Stomach (tissue), 8 donors: ENCODE measurements at regions not wholly inside any gene's neighbourhood (a gene's known extent, or its start where the extent isn't known, plus 50 kb on each side); places are given as distances from the start of the nearest gene placed in this dataset.
A peak's percentile ranks its signal among the peaks of the same experiment; 100 is the strongest.

Source experiments
- DNase-seq, 2 donors: peaks; one replicate each; pipeline versions ENCODE4 v3.0.0 to v3.0.0-alpha.2; 2013 to 2019
- H3K27ac ChIP-seq, 5 donors: fragments of 200-600 bp in 4 of 5; sonication (generic) in 4 of 5; one replicate each; pipeline ENCODE4 v1.5.1; 2013 to 2019; ENCODE audit warnings: mild to moderate bottlenecking in 1 of 5, moderate library complexity in 1 of 5
- H3K27me3 ChIP-seq, 3 donors: fragments of 200-600 bp; sonication (generic); one replicate each; pipeline ENCODE4 v1.5.1; 2017 to 2019; ENCODE audit warnings: mixed run types in 1 of 3
- H3K36me3 ChIP-seq, 4 donors: fragments of 200-600 bp; sonication (generic); 1 replicate in 3 of 4; 2 replicates in 1 of 4; pipeline ENCODE4 v1.5.1; 2016 to 2019
- H3K4me1 ChIP-seq, 4 donors: fragments of 200-600 bp; sonication (generic); one replicate each; pipeline ENCODE4 v1.5.1; 2016 to 2019
- H3K4me3 ChIP-seq, 4 donors: fragments of 200-600 bp; sonication (generic) in 3 of 4; one replicate each; pipeline ENCODE4 v1.5.1; 2016 to 2019; ENCODE audit warnings: mild to moderate bottlenecking in 1 of 4
- H3K9me3 ChIP-seq, 4 donors: fragments of 200-600 bp; sonication (generic); one replicate each; pipeline ENCODE4 v1.5.1; 2016 to 2019
- EP300 ChIP-seq: sonication (generic); formaldehyde crosslinking; IDR thresholded peaks from one replicate; pipeline ENCODE4 v1.6.1; 2017; ENCODE audit warnings: antibody characterized with exemption
- POLR2A ChIP-seq, 4 donors: fragments of 450-650 bp; IDR thresholded peaks; one replicate each; pipeline ENCODE4 v1.6.1; 2016; ENCODE audit warnings: antibody characterized with exemption in 4 of 4, control low read depth in 2 of 4, mild to moderate bottlenecking in 1 of 4, moderate library complexity in 1 of 4
- POLR2AphosphoS5 ChIP-seq, 3 donors: sonication (generic); formaldehyde crosslinking; IDR thresholded peaks; one replicate each; pipeline ENCODE4 v1.6.1; 2016; ENCODE audit warnings: antibody characterized with exemption in 3 of 3
- WGBS, 5 donors: extraction: QIAGEN DNeasy Blood & Tissue Kit in 3 of 5; methylation state at CpG; one replicate each; pipeline versions ENCODE4 v1.1.5 to v1.1.7; 2013 to 2018; 5-methylcytosine and 5-hydroxymethylcytosine counted together
- intact Hi-C: fragments of 100-400 bp; cut with DNase I; formaldehyde crosslinking; loops from one replicate; pipeline ENCODE4 v1.15.1; 2023; ENCODE audit warnings: low total_unique reads
- TF ChIP-seq, protein P1 (sequence below), 7 experiments: fragments of 450-650 bp in 4 of 7; fragments of 200-600 bp in 3 of 7; sonication (generic) in 3 of 7; IDR thresholded peaks; one replicate each; pipeline ENCODE4 v1.5.1; 2016 to 2019; ENCODE audit warnings: antibody characterized with exemption in 7 of 7, control low read depth in 2 of 7, mild to moderate bottlenecking in 1 of 7
- donor health status: healthy with polysubstance abuse.
- donor health status: Bipolar disorder and iron deficiency.
- donor health status: healthy.

DNA sequence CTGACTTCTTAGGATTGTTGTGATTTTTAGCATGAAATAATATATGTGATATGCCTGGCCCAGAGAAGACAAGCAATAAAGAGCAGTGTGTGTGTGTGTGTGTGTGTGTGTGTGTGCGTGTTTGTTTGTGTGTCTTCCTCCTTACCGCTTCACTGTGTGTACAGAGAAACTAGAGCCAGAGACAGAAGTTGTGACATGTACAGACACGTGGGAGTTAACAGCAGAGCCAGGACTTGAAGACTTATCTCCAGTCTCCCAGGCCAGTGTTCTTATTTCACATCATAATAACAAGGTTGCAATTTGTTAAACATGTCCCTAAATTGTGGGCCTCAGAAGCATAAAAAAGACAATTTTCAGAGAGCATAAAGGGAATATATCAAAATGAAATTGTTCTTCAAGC, 192.0 kb upstream of the JUN start:
- no peak for DNase-seq
- 58 to 77% (median 70%) methylated on average over 3 of the region's 3 CpGs for WGBS, 5 donors
- peak overlapping the region; percentile 41 to 75 (median 50) for H3K27ac ChIP-seq
- no peak for TF ChIP-seq POLR2A (IDR thresholded peaks at IDR 0.05)
- TF ChIP-seq POLR2AphosphoS5 (IDR thresholded peaks at IDR 0.05), result no peak
- TF ChIP-seq, protein P1, sequence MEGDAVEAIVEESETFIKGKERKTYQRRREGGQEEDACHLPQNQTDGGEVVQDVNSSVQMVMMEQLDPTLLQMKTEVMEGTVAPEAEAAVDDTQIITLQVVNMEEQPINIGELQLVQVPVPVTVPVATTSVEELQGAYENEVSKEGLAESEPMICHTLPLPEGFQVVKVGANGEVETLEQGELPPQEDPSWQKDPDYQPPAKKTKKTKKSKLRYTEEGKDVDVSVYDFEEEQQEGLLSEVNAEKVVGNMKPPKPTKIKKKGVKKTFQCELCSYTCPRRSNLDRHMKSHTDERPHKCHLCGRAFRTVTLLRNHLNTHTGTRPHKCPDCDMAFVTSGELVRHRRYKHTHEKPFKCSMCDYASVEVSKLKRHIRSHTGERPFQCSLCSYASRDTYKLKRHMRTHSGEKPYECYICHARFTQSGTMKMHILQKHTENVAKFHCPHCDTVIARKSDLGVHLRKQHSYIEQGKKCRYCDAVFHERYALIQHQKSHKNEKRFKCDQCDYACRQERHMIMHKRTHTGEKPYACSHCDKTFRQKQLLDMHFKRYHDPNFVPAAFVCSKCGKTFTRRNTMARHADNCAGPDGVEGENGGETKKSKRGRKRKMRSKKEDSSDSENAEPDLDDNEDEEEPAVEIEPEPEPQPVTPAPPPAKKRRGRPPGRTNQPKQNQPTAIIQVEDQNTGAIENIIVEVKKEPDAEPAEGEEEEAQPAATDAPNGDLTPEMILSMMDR (IDR thresholded peaks at IDR 0.05), result no peak
- TF ChIP-seq EP300, result no peak
- no peaks in the 10 kb centered on the region for H3K27me3 ChIP-seq
- H3K36me3 ChIP-seq, result no peaks in the 10 kb centered on the region
- H3K4me3 ChIP-seq, result no peak overlapping the region
- intact Hi-C loops, result no loop called here
- peaks cover 10 to 32% (median 21%) of the 10 kb centered on the region in 4 donors for H3K4me1 ChIP-seq
- H3K9me3 ChIP-seq, result no peaks in the 10 kb centered on the region

DNA sequence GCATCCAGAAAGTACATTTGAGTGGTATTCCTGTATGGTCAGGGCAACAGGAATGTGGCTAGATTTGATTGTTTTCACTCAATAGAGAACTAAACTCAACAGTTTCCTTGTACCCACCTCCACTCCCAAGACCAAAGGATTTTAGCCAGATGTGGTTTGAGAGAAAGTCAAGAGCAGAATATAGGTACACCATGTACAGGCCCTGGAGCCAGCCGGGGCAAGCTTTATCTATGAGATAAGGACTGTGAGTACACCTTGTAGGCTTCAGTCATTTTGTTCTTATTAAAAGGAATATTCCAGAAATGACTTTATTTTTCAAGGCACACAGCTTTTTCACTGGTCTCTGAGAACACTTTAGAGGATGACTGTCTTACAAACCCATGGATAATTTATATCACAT, 192.4 kb upstream of the JUN start:
- intact Hi-C loops, result no loop called here
- Histone ChIP-seq H3K27ac (peak overlapping the region in 4 of 5 donors; percentile 41 to 66 (median 46)), H3K9me3 (no peaks in the 10 kb centered on the region), H3K4me3 (no peak overlapping the region), H3K4me1 (peaks cover 10 to 32% (median 21%) of the 10 kb centered on the region in 4 donors), H3K36me3 (no peaks in the 10 kb centered on the region), H3K27me3 (no peaks in the 10 kb centered on the region)
- 21 to 57% (median 50%) methylated on average over 1 of the region's 1 CpG for WGBS, 5 donors
- TF ChIP-seq POLR2A (IDR thresholded peaks at IDR 0.05), result no peak
- peak in 2 of 3 donors; percentile 44 to 50 for TF ChIP-seq POLR2AphosphoS5 (IDR thresholded peaks at IDR 0.05)
- TF ChIP-seq EP300, result no peak
- TF ChIP-seq, protein P1 (IDR thresholded peaks at IDR 0.05), result no peak
- peak in 1 of 2 donors; percentile 73 for DNase-seq

DNA sequence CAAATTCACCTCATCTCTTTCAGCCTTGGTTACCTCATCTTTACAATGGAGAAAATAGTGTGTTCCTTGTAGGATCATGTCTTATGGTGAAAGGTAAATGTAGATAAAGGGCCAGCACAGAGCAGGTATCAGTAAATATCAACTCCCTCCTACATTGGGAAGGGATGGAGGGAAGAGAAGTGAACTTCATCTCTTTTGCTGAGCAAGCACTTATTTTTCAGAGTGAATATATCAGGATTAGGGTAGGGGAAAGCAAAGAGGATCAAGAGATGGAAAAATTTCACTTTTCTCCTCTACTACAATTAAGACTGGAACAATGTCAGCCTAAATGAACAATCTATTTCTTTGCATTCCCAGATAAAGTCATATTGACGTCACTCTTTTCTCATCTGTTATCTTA, 193.8 kb upstream of the JUN start:
- DNase-seq, result no peak
- WGBS, 5 donors, result 48 to 83% (median 59%) methylated on average over 1 of the region's 1 CpG
- Histone ChIP-seq H3K27ac (peak overlapping the region in 2 of 5 donors; percentile 1 to 24), H3K27me3 (no peaks in the 10 kb centered on the region), H3K36me3 (no peaks in the 10 kb centered on the region), H3K4me1 (peaks cover 12 to 44% (median 24%) of the 10 kb centered on the region in 4 donors), H3K4me3 (no peak overlapping the region), H3K9me3 (no peaks in the 10 kb centered on the region)
- TF ChIP-seq EP300 (no peak), POLR2A (IDR thresholded peaks at IDR 0.05) (no peak), POLR2AphosphoS5 (IDR thresholded peaks at IDR 0.05) (no peak)
- TF ChIP-seq, protein P1 (IDR thresholded peaks at IDR 0.05), result no peak
- intact Hi-C loops, result no loop called here

DNA sequence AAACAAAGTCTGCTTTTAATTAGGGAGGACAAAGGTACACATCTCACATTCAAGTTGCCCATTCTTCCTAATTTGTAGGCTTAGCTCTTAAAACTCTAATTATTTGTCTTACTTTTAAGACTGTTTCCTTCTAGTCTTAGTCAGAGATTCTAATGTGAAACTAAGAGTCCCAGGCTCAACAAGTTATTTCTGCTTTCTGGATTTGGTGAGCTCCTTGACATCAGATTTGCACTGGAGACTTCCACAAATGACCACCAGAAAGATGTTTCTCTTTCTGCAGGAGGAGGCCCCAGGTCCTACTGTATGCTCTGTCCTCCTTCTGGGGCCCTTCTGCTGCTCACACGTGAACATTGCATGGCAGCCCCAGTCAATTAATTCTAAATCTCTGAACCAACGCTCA, 194.2 kb upstream of the JUN start:
- H3K27ac ChIP-seq, result peak overlapping the region in 1 of 5 donors; percentile 24
- WGBS, 5 donors, result 86 to 94% (median 93%) methylated on average over 2 of the region's 2 CpGs
- H3K4me1 ChIP-seq, result peaks cover 13 to 49% (median 29%) of the 10 kb centered on the region in 4 donors
- H3K9me3 ChIP-seq, result no peaks in the 10 kb centered on the region
- intact Hi-C loops, result no loop called here
- no peaks in the 10 kb centered on the region for H3K36me3 ChIP-seq
- TF ChIP-seq, protein P1 (IDR thresholded peaks at IDR 0.05), result no peak
- TF ChIP-seq EP300, result no peak
- TF ChIP-seq POLR2A (IDR thresholded peaks at IDR 0.05), result no peak
- TF ChIP-seq POLR2AphosphoS5 (IDR thresholded peaks at IDR 0.05), result no peak
- DNase-seq, result no peak
- no peak overlapping the region for H3K4me3 ChIP-seq
- H3K27me3 ChIP-seq, result no peaks in the 10 kb centered on the region
